EL (cell line): ENCODE measurements at regions not wholly inside any gene's neighbourhood (a gene's known extent, or its start where the extent isn't known, plus 50 kb on each side); places are given as distances from the start of the nearest gene placed in this dataset.
A peak's percentile ranks its signal among the peaks of the same experiment; 100 is the strongest.
"Not testable (repeated sequence)": the region's sequence is repeated elsewhere in the genome, so short reads cannot be mapped to it uniquely, and the experiment has no call there.

Experiments used
- DNase-seq: peaks from one replicate; pipeline ENCODE4 v3.0.0-alpha.2; 2016

GRCh38 chr12:102726686-102727085 is 190.4 kb downstream of the PAH start:
- DNase-seq = peak; percentile 11

GRCh38 chr12:102722147-102722546 is 194.9 kb downstream of the PAH start:
- DNase-seq = no peak

- DNase-seq = no peak
Measured at GRCh38 chr12:102708108-102708507, 208.9 kb downstream of the PAH start.

GRCh38 chr12:102702447-102703114 is 214.5 kb downstream of the PAH start:
- peak; percentile 77 for DNase-seq

DNA sequence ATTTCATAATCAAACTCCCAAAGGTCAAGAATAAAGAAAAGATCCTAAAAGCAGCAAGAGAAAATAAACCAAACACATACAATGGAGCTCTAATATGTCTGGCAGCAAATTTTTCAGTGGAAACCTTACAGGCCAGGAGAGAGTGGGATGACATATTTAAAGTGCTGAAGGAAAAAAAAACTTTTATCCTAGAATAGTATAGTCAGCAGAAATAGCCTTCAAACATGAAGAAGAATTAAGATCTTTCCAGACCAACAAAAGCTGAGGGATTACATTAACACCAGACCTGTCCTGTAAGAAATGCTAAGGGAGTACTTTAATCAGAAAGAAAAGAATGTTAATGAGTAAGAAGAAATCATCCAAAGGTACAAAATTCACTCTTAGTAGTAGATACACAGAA is 215.7 kb upstream of the IGF1 start:
- DNase-seq = no peak

DNA sequence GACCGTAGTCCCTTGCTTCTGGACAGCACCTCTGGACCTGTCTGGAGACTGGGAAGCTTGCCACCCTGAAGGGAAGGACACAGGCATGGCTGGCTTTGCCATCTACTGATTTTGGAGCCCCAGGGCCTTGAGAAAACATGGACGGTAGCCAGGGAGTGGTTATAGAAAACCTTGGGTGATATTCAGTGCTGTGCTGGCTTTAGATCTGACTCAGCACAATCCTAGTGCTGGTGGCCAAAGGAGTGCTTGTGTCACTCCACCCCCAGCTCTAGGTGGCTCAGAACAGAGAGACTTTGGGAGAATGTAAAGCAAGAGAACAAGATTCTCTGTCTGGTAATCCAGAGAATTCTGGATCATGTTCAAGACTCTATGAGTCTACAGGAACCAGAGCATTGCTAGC is 214.5 kb upstream of the IGF1 start:
- DNase-seq = no peak

DNA sequence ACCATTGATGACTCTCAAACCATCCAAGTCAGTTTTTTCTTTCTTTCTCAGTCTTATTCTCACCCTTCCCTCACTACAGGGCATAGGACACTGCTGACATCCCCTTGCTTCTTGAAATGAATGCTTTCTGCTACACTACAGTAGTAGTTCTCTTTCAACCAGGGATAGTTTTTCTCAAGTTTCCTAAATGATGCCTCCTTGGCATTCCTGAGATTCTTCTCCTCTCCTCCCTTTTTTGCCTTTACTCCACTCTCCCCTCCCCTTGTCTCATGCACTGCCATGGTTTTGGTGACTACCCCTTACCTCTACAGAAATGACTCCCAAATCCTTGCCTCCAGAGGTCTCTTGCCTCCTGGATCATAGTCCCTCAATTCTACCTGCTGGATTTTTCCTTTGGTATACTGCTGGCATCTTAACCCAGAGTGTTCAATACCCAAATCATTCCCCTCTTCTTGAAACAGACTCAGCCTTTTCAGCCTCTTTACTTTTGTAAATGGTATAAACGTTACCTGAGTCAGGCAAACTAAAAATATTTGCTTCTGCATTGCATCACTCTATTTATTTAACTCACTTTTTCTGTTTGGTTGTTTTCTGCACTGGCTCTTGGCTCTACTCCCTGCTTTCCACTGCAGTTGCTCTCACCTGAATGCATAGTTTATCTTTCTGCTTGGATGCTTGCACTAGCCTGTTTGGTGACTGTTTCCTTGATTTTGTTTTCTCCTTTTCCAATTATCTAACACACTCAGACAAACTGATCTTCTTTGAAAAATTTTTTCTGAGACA is 211.6 kb upstream of the IGF1 start:
- no peak for DNase-seq

GRCh38 chr12:102690253-102690652 is 209.9 kb upstream of the IGF1 start:
- no peak for DNase-seq

DNA sequence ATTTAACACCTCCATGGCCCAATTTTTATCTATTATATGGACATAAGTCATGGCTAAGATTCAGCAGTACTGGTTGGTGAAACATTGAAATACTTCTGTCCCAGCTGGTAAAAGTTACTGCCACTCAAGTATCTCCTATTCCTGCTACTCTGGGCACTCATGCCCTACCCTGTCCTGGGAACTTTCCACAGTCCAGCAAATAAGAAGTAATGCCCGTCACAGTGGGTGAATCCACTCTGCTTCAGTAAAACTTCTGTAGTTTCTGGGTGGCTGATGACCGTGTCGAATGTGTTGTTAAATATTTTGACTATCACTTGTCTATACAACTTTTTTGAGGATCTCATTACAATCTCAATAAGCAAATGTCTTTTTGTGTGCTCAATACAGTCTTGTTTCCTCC is 209.3 kb upstream of the IGF1 start:
- DNase-seq = no peak

DNA sequence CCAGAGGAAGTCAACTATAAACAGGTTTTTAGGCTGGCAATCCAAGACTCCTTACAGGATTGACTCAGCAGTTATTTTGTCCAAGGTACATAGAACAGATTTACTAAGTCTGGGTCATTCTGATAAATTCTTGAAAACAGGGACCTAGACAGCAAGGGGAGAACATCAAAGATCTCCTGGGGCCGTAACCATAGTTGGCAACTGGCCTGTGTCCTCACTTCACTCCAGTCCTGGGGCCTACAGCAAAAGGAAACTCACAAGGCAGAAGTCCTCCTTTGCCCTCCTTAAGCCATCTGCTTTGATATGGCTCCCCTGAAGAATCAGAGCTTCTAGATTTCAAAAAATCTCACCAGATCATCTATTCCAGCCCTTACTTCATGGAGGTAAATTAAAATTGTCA is 207.2 kb upstream of the IGF1 start:
- DNase-seq = no peak

GRCh38 chr12:102685841-102686240 is 205.5 kb upstream of the IGF1 start:
- no peak for DNase-seq

DNA sequence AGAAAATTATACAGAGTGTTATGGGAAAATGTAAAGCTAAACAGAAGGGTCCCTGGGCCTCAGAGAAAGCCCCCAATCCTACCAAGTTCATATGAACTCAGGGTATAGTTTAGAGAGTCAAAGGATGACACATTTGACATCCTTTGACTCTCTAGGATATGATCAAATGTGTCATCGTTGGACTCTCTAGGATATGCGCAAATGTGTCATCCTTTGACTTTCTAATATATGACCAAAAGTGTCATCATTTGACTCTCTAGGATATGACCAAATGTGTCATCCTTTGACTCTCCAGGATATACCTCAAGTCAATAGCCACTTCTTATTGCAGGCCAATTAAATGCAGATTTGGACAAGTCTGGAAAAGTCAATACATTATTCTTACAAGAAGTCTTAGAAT is 204.8 kb upstream of the IGF1 start:
- peak; percentile 16 for DNase-seq

GRCh38 chr12:102682366-102683289 is 202.3 kb upstream of the IGF1 start:
- DNase-seq = no peak

DNA sequence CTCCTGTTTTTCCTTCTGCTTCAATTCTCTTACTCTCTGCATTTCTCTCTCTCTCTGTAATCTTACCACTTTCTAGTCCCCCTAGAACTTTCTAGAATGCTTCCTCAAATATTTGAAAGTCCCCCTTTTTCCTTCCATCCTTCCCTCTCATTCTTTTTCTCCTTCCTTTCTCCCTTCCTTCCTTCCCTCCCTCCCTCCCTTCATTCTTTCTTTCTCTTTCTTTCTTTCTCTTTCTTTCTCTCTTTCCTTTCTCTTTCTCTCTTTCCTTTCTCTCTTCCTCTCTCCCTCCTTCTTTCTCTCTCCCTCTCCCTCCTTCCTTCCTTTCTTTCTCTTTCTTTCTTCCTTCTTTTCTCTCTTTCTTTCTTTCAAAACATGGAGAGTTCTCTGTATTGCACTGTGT is 201.4 kb upstream of the IGF1 start:
- DNase-seq = no peak

DNA sequence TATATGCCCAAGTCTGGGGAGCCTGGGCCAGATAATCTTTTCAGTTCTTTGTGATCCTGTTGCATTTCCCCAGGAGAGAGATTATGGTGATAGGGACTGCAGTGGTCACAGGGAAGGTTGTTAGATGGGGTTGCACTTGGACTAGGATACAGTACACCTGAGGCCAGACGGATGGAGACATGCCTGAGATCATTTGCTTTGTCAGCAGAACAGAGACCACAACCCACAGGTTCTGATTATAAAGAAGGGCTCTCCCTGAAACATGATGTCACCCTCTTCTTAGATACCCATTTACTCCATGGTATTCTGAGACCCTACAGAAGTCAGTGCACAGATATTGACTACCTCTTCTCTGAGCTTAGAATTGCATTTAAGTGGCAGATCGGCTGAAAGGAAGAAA is 200.9 kb upstream of the IGF1 start:
- no peak for DNase-seq

- no peak for DNase-seq
Measured at GRCh38 chr12:102680304-102680703, 199.9 kb upstream of the IGF1 start.

- DNase-seq = no peak
Measured at GRCh38 chr12:102676812-102677211, 196.4 kb upstream of the IGF1 start.

- DNase-seq = peak; percentile 70
Measured at GRCh38 chr12:102675672-102676071, 195.3 kb upstream of the IGF1 start.

GRCh38 chr12:102673606-102674005 is 193.2 kb upstream of the IGF1 start:
- no peak for DNase-seq

- DNase-seq = peak; percentile 30
Measured at GRCh38 chr12:102672212-102672611, 191.8 kb upstream of the IGF1 start.

DNA sequence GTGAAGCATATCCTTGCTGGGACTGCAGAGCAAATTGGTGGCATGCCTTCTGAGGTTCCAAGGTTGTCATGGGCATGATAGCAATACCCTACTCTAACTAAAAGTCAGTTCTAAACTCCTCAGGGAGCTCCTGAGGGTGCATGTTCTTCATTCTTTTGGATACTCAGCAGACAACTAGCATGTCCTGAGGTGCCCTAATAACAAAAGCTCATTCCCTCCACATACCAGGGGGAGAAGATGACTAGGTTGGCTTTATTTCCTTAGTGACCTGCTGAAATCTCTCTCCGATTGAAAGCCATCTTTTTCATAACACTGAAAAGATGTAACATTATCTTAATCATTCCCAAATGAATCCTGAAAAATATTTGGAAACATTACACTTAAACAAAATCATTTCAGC is 188.7 kb upstream of the IGF1 start:
- no peak for DNase-seq

DNA sequence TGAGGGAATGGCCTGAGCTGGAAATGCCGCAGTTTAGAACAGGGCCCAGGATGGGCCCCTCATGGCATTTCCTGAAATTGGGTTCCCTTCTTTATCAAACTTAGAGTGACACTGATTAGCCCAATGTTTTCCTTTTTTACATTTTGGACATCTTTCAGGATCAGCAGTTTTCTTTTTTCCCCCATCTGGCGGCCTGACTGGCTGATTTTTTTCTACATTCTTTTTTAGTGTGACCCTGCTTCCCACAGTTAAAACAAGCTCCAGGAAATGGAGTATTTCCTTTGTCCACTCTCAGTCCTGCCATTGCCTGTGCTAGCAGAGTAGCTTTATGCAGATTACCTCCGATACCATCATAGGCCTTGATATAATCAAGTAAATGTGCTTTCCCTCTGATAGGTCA is 185.8 kb upstream of the IGF1 start:
- DNase-seq = not testable (repeated sequence)

- no peak for DNase-seq
Measured at GRCh38 chr12:102659200-102659911, 179.0 kb upstream of the IGF1 start.
